ENCODE measurements at regions not wholly inside any gene's neighbourhood (a gene's known extent, or its start where the extent isn't known, plus 50 kb on each side); places are given as distances from the start of the nearest gene placed in this dataset.

DNA sequence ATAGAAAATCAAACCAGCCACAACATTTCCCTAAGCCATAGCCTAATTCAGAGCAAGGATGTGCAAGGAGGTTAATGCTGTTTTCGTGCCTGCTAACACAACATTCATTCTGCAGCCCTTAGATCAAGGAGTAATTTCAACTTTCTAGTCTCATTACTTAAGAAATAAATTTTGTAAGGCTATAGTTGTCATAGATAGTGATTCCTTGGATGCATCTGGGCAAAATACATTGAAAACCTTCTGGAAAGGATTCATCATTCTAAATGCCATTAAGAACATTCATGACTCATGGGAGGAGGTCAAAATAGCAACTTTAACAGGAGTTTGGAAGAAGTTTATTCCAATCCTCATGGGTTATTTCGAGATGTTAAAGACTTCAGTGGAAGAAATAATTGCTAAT is 283.2 kb downstream of the RPAP3 start:
- no peak for DNase-seq
- Histone ChIP-seq H3K4me1 (no peaks in the 10 kb centered on the region), H3K27me3 (0 out of 2 replicates have a peak, but pooled peaks cover 3% of the 10 kb centered on the region), H3K9me3 (no peaks in the 10 kb centered on the region), H3K36me3 (no peaks in the 10 kb centered on the region), H3K4me3 (ENCODE audit: low read depth, low read length) (no peak overlapping the region)
- TF ChIP-seq, protein P1, sequence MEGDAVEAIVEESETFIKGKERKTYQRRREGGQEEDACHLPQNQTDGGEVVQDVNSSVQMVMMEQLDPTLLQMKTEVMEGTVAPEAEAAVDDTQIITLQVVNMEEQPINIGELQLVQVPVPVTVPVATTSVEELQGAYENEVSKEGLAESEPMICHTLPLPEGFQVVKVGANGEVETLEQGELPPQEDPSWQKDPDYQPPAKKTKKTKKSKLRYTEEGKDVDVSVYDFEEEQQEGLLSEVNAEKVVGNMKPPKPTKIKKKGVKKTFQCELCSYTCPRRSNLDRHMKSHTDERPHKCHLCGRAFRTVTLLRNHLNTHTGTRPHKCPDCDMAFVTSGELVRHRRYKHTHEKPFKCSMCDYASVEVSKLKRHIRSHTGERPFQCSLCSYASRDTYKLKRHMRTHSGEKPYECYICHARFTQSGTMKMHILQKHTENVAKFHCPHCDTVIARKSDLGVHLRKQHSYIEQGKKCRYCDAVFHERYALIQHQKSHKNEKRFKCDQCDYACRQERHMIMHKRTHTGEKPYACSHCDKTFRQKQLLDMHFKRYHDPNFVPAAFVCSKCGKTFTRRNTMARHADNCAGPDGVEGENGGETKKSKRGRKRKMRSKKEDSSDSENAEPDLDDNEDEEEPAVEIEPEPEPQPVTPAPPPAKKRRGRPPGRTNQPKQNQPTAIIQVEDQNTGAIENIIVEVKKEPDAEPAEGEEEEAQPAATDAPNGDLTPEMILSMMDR (IDR thresholded peaks at IDR 0.05; ENCODE audit: low read depth, low read length), result no peak

DNA sequence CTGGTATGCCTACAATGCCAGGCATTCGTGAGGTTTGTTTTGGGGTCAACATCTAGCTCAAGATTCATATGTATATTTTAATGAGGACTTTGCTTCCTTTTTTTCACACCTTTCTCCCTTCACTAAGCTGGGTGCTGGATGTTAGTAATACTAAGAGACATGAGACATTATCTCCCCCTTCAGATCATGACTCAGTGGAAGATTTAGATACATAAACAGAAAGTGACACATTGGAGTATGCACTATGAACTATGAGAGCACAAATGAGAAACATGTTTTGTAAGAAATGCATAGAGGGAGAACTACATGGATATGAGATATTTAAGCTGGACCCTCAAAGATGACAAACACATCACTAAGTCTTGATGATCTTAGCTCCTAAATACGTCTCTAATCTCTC is 286.3 kb downstream of the RPAP3 start:
- H3K9me3 ChIP-seq, result no peaks in the 10 kb centered on the region
- H3K27me3 ChIP-seq, result 0 out of 2 replicates have a peak, but pooled peaks cover 3% of the 10 kb centered on the region
- H3K4me3 ChIP-seq (ENCODE audit: low read depth, low read length), result no peak overlapping the region
- no peaks in the 10 kb centered on the region for H3K36me3 ChIP-seq
- no peak for DNase-seq
- TF ChIP-seq, protein P1 (IDR thresholded peaks at IDR 0.05; ENCODE audit: low read depth, low read length), result no peak
- no peaks in the 10 kb centered on the region for H3K4me1 ChIP-seq

DNA sequence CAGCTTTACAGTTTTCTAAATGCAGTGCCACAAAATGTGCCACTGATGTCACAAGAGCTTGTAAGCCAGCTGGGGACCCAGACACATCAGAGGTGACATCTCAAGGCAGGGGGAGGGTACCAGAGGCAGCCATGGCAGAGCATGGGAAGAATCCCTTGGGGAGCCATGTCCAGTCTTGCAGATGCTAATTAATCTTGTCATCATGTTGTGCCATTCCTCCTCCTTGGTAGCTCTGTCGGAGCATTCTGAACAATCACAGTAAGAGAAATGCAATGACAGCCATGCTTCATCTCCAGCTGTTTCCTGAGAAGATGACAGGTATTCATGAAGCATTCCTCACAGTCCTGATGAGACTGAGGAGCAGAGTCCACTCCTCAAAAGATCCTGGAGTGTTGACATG is 287.9 kb downstream of the RPAP3 start:
- no peak for DNase-seq
- Histone ChIP-seq H3K36me3 (no peaks in the 10 kb centered on the region), H3K4me1 (no peaks in the 10 kb centered on the region), H3K27me3 (0 out of 2 replicates have a peak, but pooled peaks cover 3% of the 10 kb centered on the region), H3K4me3 (ENCODE audit: low read depth, low read length) (no peak overlapping the region), H3K9me3 (no peaks in the 10 kb centered on the region)
- TF ChIP-seq, protein P1 (IDR thresholded peaks at IDR 0.05; ENCODE audit: low read depth, low read length), result no peak

DNA sequence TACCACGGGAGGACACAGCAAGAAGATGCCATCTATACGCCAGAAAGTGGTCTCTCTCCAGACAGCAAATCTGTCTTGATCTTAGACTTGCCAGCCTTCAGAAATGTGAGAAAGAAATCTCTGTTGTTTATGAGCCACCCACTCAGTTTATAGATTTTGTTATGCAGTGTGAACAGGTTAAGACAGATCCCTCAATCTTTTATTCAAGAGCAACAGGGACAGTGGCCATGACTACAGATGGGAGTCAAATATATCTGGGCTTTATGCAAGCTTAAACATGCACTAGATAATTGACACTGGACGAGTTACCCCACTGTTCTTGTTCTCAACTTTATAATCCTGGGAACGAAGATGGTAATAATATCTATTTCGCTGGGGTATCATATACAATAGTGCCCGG is 288.7 kb downstream of the RPAP3 start:
- TF ChIP-seq, protein P1 (IDR thresholded peaks at IDR 0.05; ENCODE audit: low read depth, low read length), result no peak
- H3K9me3 ChIP-seq, result no peaks in the 10 kb centered on the region
- H3K4me3 ChIP-seq (ENCODE audit: low read depth, low read length), result no peak overlapping the region
- no peaks in the 10 kb centered on the region for H3K36me3 ChIP-seq
- H3K4me1 ChIP-seq, result no peaks in the 10 kb centered on the region
- H3K27me3 ChIP-seq, result 0 out of 2 replicates have a peak, but pooled peaks cover 3% of the 10 kb centered on the region
- DNase-seq, result no peak

DNA sequence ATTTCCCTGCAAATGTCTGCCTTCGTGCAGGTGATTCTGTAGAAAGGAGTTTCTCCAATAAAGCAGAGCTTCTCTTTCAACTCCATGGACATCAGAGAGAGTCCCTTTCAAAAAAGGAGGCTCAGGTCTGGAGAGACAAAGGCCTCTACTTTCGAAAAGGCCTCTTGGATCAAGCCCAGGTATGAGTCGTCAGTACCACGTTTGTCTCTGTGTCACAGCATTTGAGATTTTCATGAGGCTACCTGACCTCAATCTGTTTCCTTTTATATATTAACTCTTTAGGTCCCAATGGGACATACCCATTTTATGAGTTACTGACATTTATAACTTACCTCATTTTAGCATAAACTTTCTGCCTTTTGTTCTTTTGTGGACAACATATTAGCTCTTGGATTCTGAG is 290.8 kb downstream of the RPAP3 start:
- H3K4me3 ChIP-seq (ENCODE audit: low read depth, low read length), result no peak overlapping the region
- DNase-seq, result no peak
- no peaks in the 10 kb centered on the region for H3K4me1 ChIP-seq
- H3K27me3 ChIP-seq, result peaks cover 2% of the 10 kb centered on the region; the same call in 1 of the 2 replicates
- TF ChIP-seq, protein P1 (IDR thresholded peaks at IDR 0.05; ENCODE audit: low read depth, low read length), result no peak
- no peaks in the 10 kb centered on the region for H3K9me3 ChIP-seq
- H3K36me3 ChIP-seq, result no peaks in the 10 kb centered on the region

DNA sequence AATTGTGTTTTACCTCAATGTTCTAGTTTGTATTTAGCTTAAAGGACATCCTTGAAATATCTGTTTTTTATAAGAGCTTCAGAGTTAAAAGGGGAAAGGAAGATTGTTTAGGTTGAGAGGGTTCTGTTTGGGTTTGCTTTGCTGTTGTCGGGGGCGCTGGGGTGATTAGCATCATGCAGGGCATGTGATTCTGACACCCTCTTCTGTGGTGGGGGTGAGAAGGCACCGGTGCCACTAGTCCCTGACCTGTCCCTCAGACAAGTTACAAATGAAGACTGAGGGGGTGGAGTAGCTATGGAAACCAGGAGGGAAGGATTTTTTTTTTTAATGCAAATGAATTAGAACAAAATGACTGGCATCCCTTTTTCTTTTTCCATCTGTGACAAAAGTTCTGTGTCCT is 291.3 kb downstream of the RPAP3 start:
- no peak overlapping the region for H3K4me3 ChIP-seq (ENCODE audit: low read depth, low read length)
- no peaks in the 10 kb centered on the region for H3K4me1 ChIP-seq
- no peaks in the 10 kb centered on the region for H3K9me3 ChIP-seq
- TF ChIP-seq, protein P1 (IDR thresholded peaks at IDR 0.05; ENCODE audit: low read depth, low read length), result no peak
- DNase-seq, result no peak
- H3K36me3 ChIP-seq, result no peaks in the 10 kb centered on the region
- H3K27me3 ChIP-seq, result no peaks in the 10 kb centered on the region; the same call in none of the 2 replicates
